DOHH2 (cell line): ENCODE measurements at regions not wholly inside any gene's neighbourhood (a gene's known extent, or its start where the extent isn't known, plus 50 kb on each side); places are given as distances from the start of the nearest gene placed in this dataset.

Experiments used
- H3F3A ChIP-seq: fragments of 200-600 bp; sonication (generic), shearing (Covaris generic); 2 replicates; pipeline ENCODE4 v1.6.0; 2016; ENCODE audit warnings: antibody characterized with exemption, mild to moderate bottlenecking; ENCODE audit not compliant: control insufficient read depth, insufficient read depth
- H3K27ac ChIP-seq: fragments of 200-600 bp; sonication (generic); 2 replicates; pipeline ENCODE4 v1.5.1; 2014; ENCODE audit warnings: low read depth, mild to moderate bottlenecking, low read length, moderate library complexity
- H3K27me3 ChIP-seq: fragments of 200-600 bp; sonication (generic); 2 replicates; pipeline ENCODE4 v1.6.1; 2014; ENCODE audit warnings: mild to moderate bottlenecking, low read length, mixed read lengths; ENCODE audit not compliant: control insufficient read depth
- H3K36me3 ChIP-seq: fragments of 200-600 bp; sonication (generic); 2 replicates; pipeline ENCODE4 v1.6.1; 2014; ENCODE audit warnings: mild to moderate bottlenecking, low read length, moderate library complexity, mixed read lengths; ENCODE audit not compliant: control insufficient read depth
- H3K4me1 ChIP-seq: fragments of 200-600 bp; sonication (generic); 2 replicates; pipeline ENCODE4 v1.6.1; 2014; ENCODE audit warnings: mild to moderate bottlenecking, low read length, mixed read lengths; ENCODE audit not compliant: control insufficient read depth
- H3K4me2 ChIP-seq: fragments of 200-600 bp; sonication (generic); 2 replicates; pipeline ENCODE4 v1.6.0; 2014; ENCODE audit warnings: mild to moderate bottlenecking, low read length, moderate library complexity
- H3K4me3 ChIP-seq: fragments of 200-600 bp; sonication (generic); 2 replicates; pipeline ENCODE4 v1.5.1; 2014; ENCODE audit warnings: mild to moderate bottlenecking, low read length, mixed read lengths
- H3K79me2 ChIP-seq: fragments of 200-600 bp; sonication (generic); 2 replicates; pipeline ENCODE4 v1.6.1; 2014; ENCODE audit warnings: mild to moderate bottlenecking, low read length, mixed read lengths; ENCODE audit not compliant: control insufficient read depth
- H3K9me2 ChIP-seq: fragments of 200-600 bp; sonication (generic); replicated peaks from 2 replicates; pipeline ENCODE4 v1.6.1; 2014; ENCODE audit warnings: mild to moderate bottlenecking, low read length, mixed read lengths; ENCODE audit not compliant: control insufficient read depth
- H3K9me3 ChIP-seq: fragments of 200-600 bp; sonication (generic); 2 replicates; pipeline ENCODE4 v1.6.1; 2014; ENCODE audit warnings: antibody characterized with exemption, low read length, mixed read lengths; ENCODE audit not compliant: control insufficient read depth, insufficient read depth
- H4K20me1 ChIP-seq: fragments of 200-600 bp; sonication (generic); 2 replicates; pipeline ENCODE4 v1.6.0; 2014; ENCODE audit warnings: low read depth, mild to moderate bottlenecking, antibody characterized with exemption, low read length, moderate library complexity; ENCODE audit not compliant: control insufficient read depth, insufficient read depth
- EZH2phosphoT487 ChIP-seq: fragments of 200-600 bp; sonication (generic); IDR thresholded peaks from 2 replicates; pipeline ENCODE4 v1.6.1; 2017; ENCODE audit warnings: borderline replicate concordance, mild to moderate bottlenecking, antibody characterized with exemption, low read length, moderate library complexity, mixed read lengths
- TF ChIP-seq, protein P1 (sequence below): fragments of 200-600 bp; sonication (generic); IDR thresholded peaks from one replicate; pipeline ENCODE4 v1.5.1; 2014; ENCODE audit warnings: antibody characterized with exemption, mild to moderate bottlenecking, low read depth, low read length; ENCODE audit not compliant: poor library complexity, severe bottlenecking

DNA sequence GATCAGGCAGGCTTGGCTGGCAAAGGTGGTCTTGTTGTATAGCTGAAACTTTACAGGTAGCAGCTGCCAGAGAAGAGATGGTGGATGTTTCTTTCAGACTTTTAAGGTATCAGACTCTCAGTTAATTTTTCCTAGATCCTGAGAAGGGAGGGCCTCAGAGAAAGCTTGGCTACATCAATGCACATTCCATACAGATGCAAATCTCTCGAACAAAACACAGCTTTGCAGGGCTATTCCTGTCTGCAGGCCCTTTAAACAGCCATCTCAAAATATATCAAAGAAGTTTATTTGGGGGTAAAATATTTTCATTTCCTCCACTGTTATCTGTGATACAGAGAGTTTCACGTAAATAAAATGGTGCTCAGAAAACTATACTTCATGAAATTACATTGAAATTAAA lies 1584.4 kb downstream of the EFNA5 start:
- H3K36me3 ChIP-seq: no peaks in the 10 kb centered on the region
- no peaks in the 10 kb centered on the region for H4K20me1 ChIP-seq
- no peak overlapping the region for H3K4me3 ChIP-seq
- no peaks in the 10 kb centered on the region for H3F3A ChIP-seq
- no peaks in the 10 kb centered on the region for H3K9me2 ChIP-seq
- no peaks in the 10 kb centered on the region for H3K27me3 ChIP-seq
- no peak overlapping the region for H3K27ac ChIP-seq
- H3K9me3 ChIP-seq: no peaks in the 10 kb centered on the region
- no peak overlapping the region for H3K4me2 ChIP-seq
- TF ChIP-seq, protein P1, sequence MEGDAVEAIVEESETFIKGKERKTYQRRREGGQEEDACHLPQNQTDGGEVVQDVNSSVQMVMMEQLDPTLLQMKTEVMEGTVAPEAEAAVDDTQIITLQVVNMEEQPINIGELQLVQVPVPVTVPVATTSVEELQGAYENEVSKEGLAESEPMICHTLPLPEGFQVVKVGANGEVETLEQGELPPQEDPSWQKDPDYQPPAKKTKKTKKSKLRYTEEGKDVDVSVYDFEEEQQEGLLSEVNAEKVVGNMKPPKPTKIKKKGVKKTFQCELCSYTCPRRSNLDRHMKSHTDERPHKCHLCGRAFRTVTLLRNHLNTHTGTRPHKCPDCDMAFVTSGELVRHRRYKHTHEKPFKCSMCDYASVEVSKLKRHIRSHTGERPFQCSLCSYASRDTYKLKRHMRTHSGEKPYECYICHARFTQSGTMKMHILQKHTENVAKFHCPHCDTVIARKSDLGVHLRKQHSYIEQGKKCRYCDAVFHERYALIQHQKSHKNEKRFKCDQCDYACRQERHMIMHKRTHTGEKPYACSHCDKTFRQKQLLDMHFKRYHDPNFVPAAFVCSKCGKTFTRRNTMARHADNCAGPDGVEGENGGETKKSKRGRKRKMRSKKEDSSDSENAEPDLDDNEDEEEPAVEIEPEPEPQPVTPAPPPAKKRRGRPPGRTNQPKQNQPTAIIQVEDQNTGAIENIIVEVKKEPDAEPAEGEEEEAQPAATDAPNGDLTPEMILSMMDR: no peak
- TF ChIP-seq EZH2phosphoT487: no peak
- H3K79me2 ChIP-seq: no peaks in the 10 kb centered on the region
- H3K4me1 ChIP-seq: no peaks in the 10 kb centered on the region

DNA sequence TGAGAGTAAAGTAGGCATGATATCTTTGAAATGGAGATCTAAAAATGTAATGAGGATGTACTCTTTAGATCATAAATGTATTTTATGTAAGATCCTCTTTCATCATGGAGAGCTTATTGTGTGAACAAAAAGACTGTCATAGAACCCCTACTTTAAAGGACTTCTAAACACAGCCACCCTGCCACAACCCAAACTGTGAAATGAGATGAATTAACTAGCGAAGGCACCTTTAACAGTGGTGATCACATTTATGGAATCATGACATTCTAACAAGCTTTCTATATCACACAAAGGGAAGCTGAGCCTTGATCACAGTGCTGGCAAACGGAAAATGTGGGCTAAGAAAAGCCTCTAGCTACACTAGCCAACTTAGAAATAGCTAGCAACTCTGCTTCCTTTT lies 1585.2 kb downstream of the EFNA5 start:
- Histone ChIP-seq H3K4me1 (no peaks in the 10 kb centered on the region), H3F3A (no peaks in the 10 kb centered on the region), H3K27ac (no peak overlapping the region), H3K36me3 (no peaks in the 10 kb centered on the region), H3K79me2 (no peaks in the 10 kb centered on the region), H3K27me3 (no peaks in the 10 kb centered on the region), H3K4me3 (no peak overlapping the region), H3K9me3 (no peaks in the 10 kb centered on the region), H3K9me2 (no peaks in the 10 kb centered on the region), H3K4me2 (no peak overlapping the region), H4K20me1 (no peaks in the 10 kb centered on the region)
- no peak for TF ChIP-seq EZH2phosphoT487
- TF ChIP-seq, protein P1: no peak

DNA sequence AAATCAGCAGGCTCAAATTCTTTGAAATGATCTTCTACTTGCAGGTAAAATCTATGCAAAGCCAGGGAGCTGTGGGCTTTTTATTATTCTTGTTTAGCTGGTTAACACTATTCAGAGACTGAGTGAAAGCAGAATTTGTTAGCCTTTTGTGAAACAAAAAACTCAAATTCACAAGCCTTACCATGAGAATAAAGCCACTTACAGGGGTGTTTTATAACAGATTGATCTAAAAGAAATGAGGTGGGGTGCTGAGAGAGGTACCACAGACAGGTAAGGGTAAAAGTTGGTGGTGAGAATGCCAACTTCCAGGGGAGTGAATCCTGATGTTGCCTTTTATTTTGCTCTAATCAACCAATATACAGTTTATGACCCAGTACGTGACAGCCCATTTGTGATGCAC lies 1585.6 kb downstream of the EFNA5 start:
- no peaks in the 10 kb centered on the region for H3K9me2 ChIP-seq
- H3K4me2 ChIP-seq: no peak overlapping the region
- no peaks in the 10 kb centered on the region for H3K9me3 ChIP-seq
- H3F3A ChIP-seq: no peaks in the 10 kb centered on the region
- H3K4me3 ChIP-seq: no peak overlapping the region
- H3K27me3 ChIP-seq: no peaks in the 10 kb centered on the region
- no peaks in the 10 kb centered on the region for H3K4me1 ChIP-seq
- no peaks in the 10 kb centered on the region for H3K79me2 ChIP-seq
- no peak for TF ChIP-seq EZH2phosphoT487
- TF ChIP-seq, protein P1: no peak
- no peaks in the 10 kb centered on the region for H4K20me1 ChIP-seq
- no peak overlapping the region for H3K27ac ChIP-seq
- no peaks in the 10 kb centered on the region for H3K36me3 ChIP-seq

DNA sequence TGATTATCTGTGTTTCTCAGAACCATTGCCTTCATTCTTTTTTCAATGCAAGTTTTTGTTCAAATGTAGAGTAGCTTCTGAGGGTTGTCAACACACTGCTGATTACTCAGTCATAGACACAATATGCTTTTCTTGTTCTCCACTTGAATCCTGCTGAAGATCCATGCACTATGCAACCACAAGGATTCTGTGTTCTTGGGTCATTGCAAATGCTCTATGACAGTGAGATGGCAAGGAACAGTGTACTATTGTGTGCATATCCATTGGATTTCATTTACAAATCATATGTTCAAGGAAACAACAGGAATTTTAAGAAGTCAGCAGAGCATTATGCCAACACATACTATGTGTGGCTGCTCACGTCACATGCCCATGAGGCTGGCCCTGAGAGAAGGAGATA lies 1590.2 kb downstream of the EFNA5 start:
- no peaks in the 10 kb centered on the region for H3K9me3 ChIP-seq
- H3K27ac ChIP-seq: no peak overlapping the region
- no peak for TF ChIP-seq EZH2phosphoT487
- TF ChIP-seq, protein P1: no peak
- no peaks in the 10 kb centered on the region for H3K79me2 ChIP-seq
- H3K4me2 ChIP-seq: no peak overlapping the region
- no peaks in the 10 kb centered on the region for H3K4me1 ChIP-seq
- no peaks in the 10 kb centered on the region for H3K9me2 ChIP-seq
- no peak overlapping the region for H3K4me3 ChIP-seq
- no peaks in the 10 kb centered on the region for H3K36me3 ChIP-seq
- no peaks in the 10 kb centered on the region for H4K20me1 ChIP-seq
- no peaks in the 10 kb centered on the region for H3F3A ChIP-seq
- H3K27me3 ChIP-seq: no peaks in the 10 kb centered on the region
